DOHH2 (cell line): ENCODE measurements at regions not wholly inside any gene's neighbourhood (a gene's known extent, or its start where the extent isn't known, plus 50 kb on each side); places are given as distances from the start of the nearest gene placed in this dataset.

Experiments
- H3F3A ChIP-seq: fragments of 200-600 bp; sonication (generic), shearing (Covaris generic); 2 replicates; pipeline ENCODE4 v1.6.0; 2016; ENCODE audit warnings: antibody characterized with exemption, mild to moderate bottlenecking; ENCODE audit not compliant: control insufficient read depth, insufficient read depth
- H3K27ac ChIP-seq: fragments of 200-600 bp; sonication (generic); 2 replicates; pipeline ENCODE4 v1.5.1; 2014; ENCODE audit warnings: low read depth, mild to moderate bottlenecking, low read length, moderate library complexity
- H3K27me3 ChIP-seq: fragments of 200-600 bp; sonication (generic); 2 replicates; pipeline ENCODE4 v1.6.1; 2014; ENCODE audit warnings: mild to moderate bottlenecking, low read length, mixed read lengths; ENCODE audit not compliant: control insufficient read depth
- H3K36me3 ChIP-seq: fragments of 200-600 bp; sonication (generic); 2 replicates; pipeline ENCODE4 v1.6.1; 2014; ENCODE audit warnings: mild to moderate bottlenecking, low read length, moderate library complexity, mixed read lengths; ENCODE audit not compliant: control insufficient read depth
- H3K4me1 ChIP-seq: fragments of 200-600 bp; sonication (generic); 2 replicates; pipeline ENCODE4 v1.6.1; 2014; ENCODE audit warnings: mild to moderate bottlenecking, low read length, mixed read lengths; ENCODE audit not compliant: control insufficient read depth
- H3K4me2 ChIP-seq: fragments of 200-600 bp; sonication (generic); 2 replicates; pipeline ENCODE4 v1.6.0; 2014; ENCODE audit warnings: mild to moderate bottlenecking, low read length, moderate library complexity
- H3K4me3 ChIP-seq: fragments of 200-600 bp; sonication (generic); 2 replicates; pipeline ENCODE4 v1.5.1; 2014; ENCODE audit warnings: mild to moderate bottlenecking, low read length, mixed read lengths
- H3K79me2 ChIP-seq: fragments of 200-600 bp; sonication (generic); 2 replicates; pipeline ENCODE4 v1.6.1; 2014; ENCODE audit warnings: mild to moderate bottlenecking, low read length, mixed read lengths; ENCODE audit not compliant: control insufficient read depth
- H3K9me2 ChIP-seq: fragments of 200-600 bp; sonication (generic); replicated peaks from 2 replicates; pipeline ENCODE4 v1.6.1; 2014; ENCODE audit warnings: mild to moderate bottlenecking, low read length, mixed read lengths; ENCODE audit not compliant: control insufficient read depth
- H3K9me3 ChIP-seq: fragments of 200-600 bp; sonication (generic); 2 replicates; pipeline ENCODE4 v1.6.1; 2014; ENCODE audit warnings: antibody characterized with exemption, low read length, mixed read lengths; ENCODE audit not compliant: control insufficient read depth, insufficient read depth
- H4K20me1 ChIP-seq: fragments of 200-600 bp; sonication (generic); 2 replicates; pipeline ENCODE4 v1.6.0; 2014; ENCODE audit warnings: low read depth, mild to moderate bottlenecking, antibody characterized with exemption, low read length, moderate library complexity; ENCODE audit not compliant: control insufficient read depth, insufficient read depth
- CTCF ChIP-seq: fragments of 200-600 bp; sonication (generic); IDR thresholded peaks from one replicate; pipeline ENCODE4 v1.5.1; 2014; ENCODE audit warnings: antibody characterized with exemption, mild to moderate bottlenecking, low read depth, low read length; ENCODE audit not compliant: poor library complexity, severe bottlenecking
- EZH2phosphoT487 ChIP-seq: fragments of 200-600 bp; sonication (generic); IDR thresholded peaks from 2 replicates; pipeline ENCODE4 v1.6.1; 2017; ENCODE audit warnings: borderline replicate concordance, mild to moderate bottlenecking, antibody characterized with exemption, low read length, moderate library complexity, mixed read lengths

- H3K4me2 ChIP-seq, result no peak overlapping the region
Observed at GRCh38 chr3:26099692-26100091, 309.8 kb downstream of the OXSM start.

GRCh38 chr3:26100176-26100575 is 310.3 kb downstream of the OXSM start:
- Histone ChIP-seq H3K4me1 (peaks cover 56% of the 10 kb centered on the region), H3K36me3 (no peaks in the 10 kb centered on the region), H3K4me3 (no peak overlapping the region), H3F3A (peaks cover 13% of the 10 kb centered on the region), H3K4me2 (no peak overlapping the region), H3K9me2 (no peaks in the 10 kb centered on the region), H3K27ac (no peak overlapping the region), H4K20me1 (no peaks in the 10 kb centered on the region), H3K27me3 (no peaks in the 10 kb centered on the region), H3K79me2 (no peaks in the 10 kb centered on the region), H3K9me3 (peaks cover 19% of the 10 kb centered on the region)
- TF ChIP-seq EZH2phosphoT487 (no peak), CTCF (no peak)

More at GRCh38 chr3:26099692-26100091, 309.8 kb downstream of the OXSM start:
- H3K27ac ChIP-seq, result no peak overlapping the region
- TF ChIP-seq CTCF, result no peak
- TF ChIP-seq EZH2phosphoT487, result no peak
- H3K9me2 ChIP-seq, result no peaks in the 10 kb centered on the region
- no peaks in the 10 kb centered on the region for H3K27me3 ChIP-seq
- no peak overlapping the region for H3K4me3 ChIP-seq
- H3K4me1 ChIP-seq, result peaks cover 51% of the 10 kb centered on the region
- H3F3A ChIP-seq, result peaks cover 10% of the 10 kb centered on the region
- peaks cover 19% of the 10 kb centered on the region for H3K9me3 ChIP-seq
- H4K20me1 ChIP-seq, result no peaks in the 10 kb centered on the region
- no peaks in the 10 kb centered on the region for H3K79me2 ChIP-seq
- H3K36me3 ChIP-seq, result no peaks in the 10 kb centered on the region

GRCh38 chr3:26102376-26102775 is 312.5 kb downstream of the OXSM start:
- TF ChIP-seq CTCF (no peak), EZH2phosphoT487 (no peak)
- Histone ChIP-seq H3K4me2 (peak overlapping the region; percentile 55), H4K20me1 (no peaks in the 10 kb centered on the region), H3K27ac (peak overlapping the region; percentile 93), H3K27me3 (no peaks in the 10 kb centered on the region), H3K36me3 (no peaks in the 10 kb centered on the region; the same call in 1 of the 2 replicates), H3K4me3 (peak overlapping the region; percentile 20), H3K79me2 (no peaks in the 10 kb centered on the region), H3K9me2 (no peaks in the 10 kb centered on the region), H3K9me3 (peaks cover 8% of the 10 kb centered on the region; the same call in 1 of the 2 replicates), H3F3A (peaks cover 26% of the 10 kb centered on the region), H3K4me1 (peaks cover 78% of the 10 kb centered on the region)

GRCh38 chr3:26104851-26105251 is 315.0 kb downstream of the OXSM start:
- peaks cover 83% of the 10 kb centered on the region for H3K4me1 ChIP-seq
- H3K79me2 ChIP-seq, result no peaks in the 10 kb centered on the region
- H3K36me3 ChIP-seq, result no peaks in the 10 kb centered on the region; the same call in 1 of the 2 replicates
- H3K27ac ChIP-seq, result peak overlapping the region; percentile 93
- peak overlapping the region; percentile 55 for H3K4me2 ChIP-seq
- peaks cover 5% of the 10 kb centered on the region; the same call in 1 of the 2 replicates for H3K9me3 ChIP-seq
- TF ChIP-seq CTCF (no peak), EZH2phosphoT487 (no peak)
- H3K27me3 ChIP-seq, result no peaks in the 10 kb centered on the region
- peak overlapping the region; percentile 67 for H3K4me3 ChIP-seq
- H3K9me2 ChIP-seq, result no peaks in the 10 kb centered on the region
- peaks cover 26% of the 10 kb centered on the region for H3F3A ChIP-seq
- H4K20me1 ChIP-seq, result no peaks in the 10 kb centered on the region
